Fibroblast of mammary gland (primary cell): ENCODE measurements at regions not wholly inside any gene's neighbourhood (a gene's known extent, or its start where the extent isn't known, plus 50 kb on each side); places are given as distances from the start of the nearest gene placed in this dataset.

Source experiments
- DNase-seq: peaks from one replicate; pipeline ENCODE4 v3.0.0-alpha.2; 2010; ENCODE audit warnings: low read depth
- H3K4me3 ChIP-seq: 2 replicates; pipeline ENCODE4 v1.5.1; 2011; ENCODE audit warnings: low read depth, mild to moderate bottlenecking, low read length, moderate library complexity; ENCODE audit not compliant: control insufficient read depth
- CTCF ChIP-seq: conservative IDR thresholded peaks from 2 replicates; pipeline ENCODE4 v1.5.1; 2011; ENCODE audit warnings: low read depth, low read length, inconsistent platforms; ENCODE audit not compliant: control insufficient read depth, insufficient read depth

- no peak for TF ChIP-seq CTCF
- no peak overlapping the region for H3K4me3 ChIP-seq
- DNase-seq = no peak
Observed at GRCh38 chr12:100699209-100699608, 95.4 kb upstream of the ANO4 start.

DNA sequence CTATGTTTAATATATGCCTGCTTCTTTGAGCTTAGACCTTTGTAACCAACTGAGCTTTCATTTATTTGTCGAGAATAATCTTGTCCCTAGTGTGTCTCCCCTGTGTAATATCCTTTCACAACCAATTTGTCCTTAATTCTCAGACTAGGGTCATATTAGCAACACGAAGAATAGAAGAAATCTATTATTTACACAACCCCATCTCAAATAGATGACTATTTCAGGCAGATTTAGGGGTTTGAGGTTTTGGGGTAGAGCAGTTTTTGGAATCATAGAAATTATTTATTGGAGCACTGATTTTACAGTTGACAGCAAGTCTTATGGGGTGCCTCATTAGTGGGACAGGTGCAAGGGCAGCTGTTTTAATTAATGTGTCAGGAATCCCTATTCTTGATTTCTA lies 91.2 kb upstream of the ANO4 start:
- no peak for TF ChIP-seq CTCF
- no peak for DNase-seq
- H3K4me3 ChIP-seq = no peak overlapping the region

DNA sequence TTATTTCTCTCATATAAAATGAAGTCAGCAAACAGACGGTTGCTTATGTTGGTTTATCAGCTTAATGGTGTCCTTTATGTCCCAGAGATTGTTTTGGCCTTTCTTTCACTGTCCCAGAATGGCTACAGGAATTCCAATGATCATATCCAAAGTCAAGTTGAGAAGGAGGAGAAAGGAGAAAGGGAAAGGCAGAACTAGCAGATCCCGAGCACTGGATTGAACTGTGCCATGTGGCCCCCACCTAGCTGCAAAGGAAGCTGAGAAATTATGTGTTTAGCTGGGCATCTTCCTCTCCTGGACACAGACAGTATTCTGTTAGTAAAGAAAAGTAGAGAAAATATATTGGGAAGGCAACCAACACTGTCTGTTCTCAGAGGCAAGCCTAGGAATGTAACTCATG lies 90.7 kb upstream of the ANO4 start:
- no peak for TF ChIP-seq CTCF
- DNase-seq = no peak
- H3K4me3 ChIP-seq = no peak overlapping the region

DNA sequence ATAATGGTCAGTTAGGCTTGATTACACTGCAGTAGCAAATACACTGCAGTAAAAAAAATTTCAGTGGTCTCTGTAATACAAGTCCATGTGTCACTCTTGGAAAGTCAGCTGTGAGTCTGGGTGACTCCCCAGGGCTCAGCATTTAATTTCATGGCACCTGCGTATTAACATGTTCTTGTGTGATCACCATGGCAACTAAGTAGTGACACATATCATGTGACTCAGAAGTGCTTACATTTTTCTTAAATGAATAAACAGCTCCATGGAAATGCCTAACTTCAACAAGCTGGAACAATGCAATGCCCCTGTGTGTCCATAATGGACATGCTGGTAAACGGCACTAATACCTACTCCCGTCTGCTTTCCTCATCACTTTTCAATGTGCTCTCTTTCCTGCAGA lies 88.5 kb upstream of the ANO4 start:
- no peak for TF ChIP-seq CTCF
- peak; percentile 90 for DNase-seq
- H3K4me3 ChIP-seq = no peak overlapping the region

DNA sequence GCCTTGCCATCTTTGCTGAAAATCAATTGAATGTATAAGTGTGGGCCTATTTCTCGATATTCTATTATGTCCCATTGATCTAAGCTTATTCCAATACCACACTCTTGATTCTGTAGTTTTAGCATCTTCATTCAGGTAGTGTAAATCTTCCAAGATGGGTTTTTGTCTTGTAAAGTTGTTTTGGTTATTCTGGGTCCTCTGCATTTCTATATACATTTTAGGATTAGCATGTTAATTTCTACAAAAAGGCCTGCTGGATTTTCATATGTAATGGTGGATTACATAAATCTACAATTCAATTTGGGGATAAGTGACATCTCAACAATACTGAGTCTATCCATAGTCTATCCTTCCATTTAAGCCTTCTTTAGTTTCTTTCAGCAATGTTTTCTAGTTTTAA lies 86.0 kb upstream of the ANO4 start:
- H3K4me3 ChIP-seq = no peak overlapping the region
- no peak for DNase-seq
- no peak for TF ChIP-seq CTCF

DNA sequence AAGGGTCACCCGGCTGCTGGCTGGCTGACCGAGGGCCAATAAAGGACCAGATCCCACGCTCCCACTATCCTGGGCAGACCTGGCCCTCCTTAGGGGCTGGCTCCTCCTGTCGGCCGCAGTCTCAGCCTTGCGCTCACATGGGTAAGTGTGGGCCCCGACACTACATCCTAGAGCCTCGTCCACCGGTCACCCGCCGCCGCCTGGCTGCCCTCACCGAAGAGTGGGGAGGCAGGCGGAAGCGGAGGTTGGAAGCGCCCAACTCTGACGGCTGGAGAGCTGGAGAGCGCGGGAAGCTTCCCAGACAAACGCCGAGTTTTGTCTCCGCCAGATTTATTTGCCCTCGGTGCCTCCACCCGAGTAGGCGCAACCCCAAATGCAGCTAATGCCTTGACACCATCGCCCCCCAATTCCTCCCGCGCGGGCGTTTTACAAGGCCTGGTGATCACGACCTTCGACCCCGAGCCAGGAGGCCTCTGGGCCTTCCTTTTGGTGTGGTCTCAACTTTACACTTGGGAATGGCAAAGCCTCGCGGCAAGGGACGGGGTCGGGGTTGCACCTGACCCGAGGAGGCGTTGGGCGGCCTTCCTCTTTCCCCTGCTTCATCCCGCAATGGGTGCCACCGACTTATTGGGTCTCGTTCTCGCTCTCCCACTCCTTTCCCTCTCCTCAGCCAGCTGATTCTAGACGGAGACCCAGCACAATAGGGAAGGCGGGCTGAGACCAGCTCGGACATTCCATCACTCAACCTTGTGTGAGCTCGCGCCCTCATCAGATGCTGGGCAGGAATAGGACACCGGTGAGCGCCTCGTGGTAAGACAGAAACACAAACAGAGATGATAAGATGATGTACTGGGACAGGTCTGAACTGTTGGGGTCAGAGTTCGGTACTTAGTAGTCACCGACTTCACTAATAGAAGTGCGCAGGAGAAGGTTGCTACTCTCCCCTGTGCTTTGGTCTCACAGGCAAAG lies 78.3 kb upstream of the ANO4 start:
- TF ChIP-seq CTCF = no peak
- H3K4me3 ChIP-seq = peak overlapping the region; percentile 41
- no peak for DNase-seq
